ENCODE measurements at regions not wholly inside any gene's neighbourhood (a gene's known extent, or its start where the extent isn't known, plus 50 kb on each side); places are given as distances from the start of the nearest gene placed in this dataset.

- peaks cover 0 to 5% (median 0%) of the 10 kb centered on the region in 3 donors for H3K27me3 Mint-ChIP-seq (ENCODE audit: low read depth in 3 of 3)
Measured at GRCh38 chr13:20331949-20332348, 99.8 kb upstream of the GJB6 start.

GRCh38 chr13:20331419-20331818 is 99.3 kb upstream of the GJB6 start:
- Histone ChIP-seq H3K4me3 (replicated peaks in 1 of 3; ENCODE audit: low read depth in 2 of 3, low read length in 3 of 3) (no peak overlapping the region), H3K4me2 (replicated peaks; ENCODE audit: extremely low read depth, low read length, poor library complexity, severe bottlenecking) (no peak overlapping the region), H3K4me1 (ENCODE audit: control insufficient read depth in 1 of 2, insufficient read depth in 2 of 2, low read length in 2 of 2) (peaks cover 5 to 12% of the 10 kb centered on the region in 2 donors), H4K20me1 (ENCODE audit: insufficient read depth, low read length) (no peaks in the 10 kb centered on the region), H3K79me2 (ENCODE audit: insufficient read depth, low read length) (no peaks in the 10 kb centered on the region), H3K9ac (ENCODE audit: insufficient read depth, low read length, poor library complexity, severe bottlenecking) (no peak overlapping the region), H3K36me3 (replicated peaks in 1 of 2; ENCODE audit: control insufficient read depth in 1 of 2, insufficient read depth in 2 of 2, low read length in 2 of 2) (no peaks in the 10 kb centered on the region), H3K9me3 (replicated peaks in 1 of 2; ENCODE audit: control insufficient read depth in 1 of 2, insufficient read depth in 1 of 2, low read length in 2 of 2) (peaks cover 4 to 11% of the 10 kb centered on the region in 2 donors), H3K27ac (ENCODE audit: low read depth in 1 of 2, low read length in 2 of 2) (no peak overlapping the region), H2AFZ (ENCODE audit: insufficient read depth, low read depth, low read length, poor library complexity, severe bottlenecking) (no peak overlapping the region), H3K27me3 (ENCODE audit: control insufficient read depth in 2 of 2, insufficient read depth in 2 of 2, low read length in 2 of 2) (no peaks in the 10 kb centered on the region)
- WGBS (ENCODE audit: insufficient coverage), result no CpG with 5 or more reads among the region's 2 CpGs
- intact Hi-C loops (cut with micrococcal nuclease), result no loop called here
- peaks cover 0 to 5% (median 0%) of the 10 kb centered on the region in 3 donors for H3K27me3 Mint-ChIP-seq (ENCODE audit: low read depth in 3 of 3)
- DNase-seq, result no peak
- H3K4me1 Mint-ChIP-seq, result peaks cover 21% of the 10 kb centered on the region
- H3K9me3 Mint-ChIP-seq, result peaks cover 9 to 28% (median 17%) of the 10 kb centered on the region in 7 donors
- TF ChIP-seq, protein P1, sequence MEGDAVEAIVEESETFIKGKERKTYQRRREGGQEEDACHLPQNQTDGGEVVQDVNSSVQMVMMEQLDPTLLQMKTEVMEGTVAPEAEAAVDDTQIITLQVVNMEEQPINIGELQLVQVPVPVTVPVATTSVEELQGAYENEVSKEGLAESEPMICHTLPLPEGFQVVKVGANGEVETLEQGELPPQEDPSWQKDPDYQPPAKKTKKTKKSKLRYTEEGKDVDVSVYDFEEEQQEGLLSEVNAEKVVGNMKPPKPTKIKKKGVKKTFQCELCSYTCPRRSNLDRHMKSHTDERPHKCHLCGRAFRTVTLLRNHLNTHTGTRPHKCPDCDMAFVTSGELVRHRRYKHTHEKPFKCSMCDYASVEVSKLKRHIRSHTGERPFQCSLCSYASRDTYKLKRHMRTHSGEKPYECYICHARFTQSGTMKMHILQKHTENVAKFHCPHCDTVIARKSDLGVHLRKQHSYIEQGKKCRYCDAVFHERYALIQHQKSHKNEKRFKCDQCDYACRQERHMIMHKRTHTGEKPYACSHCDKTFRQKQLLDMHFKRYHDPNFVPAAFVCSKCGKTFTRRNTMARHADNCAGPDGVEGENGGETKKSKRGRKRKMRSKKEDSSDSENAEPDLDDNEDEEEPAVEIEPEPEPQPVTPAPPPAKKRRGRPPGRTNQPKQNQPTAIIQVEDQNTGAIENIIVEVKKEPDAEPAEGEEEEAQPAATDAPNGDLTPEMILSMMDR (IDR thresholded peaks at IDR 0.05), result no peak
- no peak overlapping the region for H3K27ac Mint-ChIP-seq
- peaks cover 0 to 4% of the 10 kb centered on the region in 2 donors for H3K36me3 Mint-ChIP-seq
- H3K4me3 Mint-ChIP-seq, result no peak overlapping the region

More at GRCh38 chr13:20331949-20332348, 99.8 kb upstream of the GJB6 start:
- H3K36me3 Mint-ChIP-seq, result peaks cover under 1 to 7% of the 10 kb centered on the region in 2 donors
- H3K4me3 Mint-ChIP-seq, result no peak overlapping the region
- peaks cover 24% of the 10 kb centered on the region for H3K4me1 Mint-ChIP-seq
- 100% methylated on average over 7 of the region's 7 CpGs for WGBS (ENCODE audit: insufficient coverage)
- H3K79me2 ChIP-seq (ENCODE audit: insufficient read depth, low read length), result no peaks in the 10 kb centered on the region
- no peak overlapping the region for H3K4me2 ChIP-seq (replicated peaks; ENCODE audit: extremely low read depth, low read length, poor library complexity, severe bottlenecking)
- no peak for DNase-seq
- no peak overlapping the region for H3K27ac Mint-ChIP-seq
- intact Hi-C loops (cut with micrococcal nuclease), result no loop called here
- H3K4me3 ChIP-seq (replicated peaks in 1 of 3; ENCODE audit: low read depth in 2 of 3, low read length in 3 of 3), result no peak overlapping the region
- no peak overlapping the region for H3K27ac ChIP-seq (ENCODE audit: low read depth in 1 of 2, low read length in 2 of 2)
- H3K9ac ChIP-seq (ENCODE audit: insufficient read depth, low read length, poor library complexity, severe bottlenecking), result no peak overlapping the region
- no peak overlapping the region for H2AFZ ChIP-seq (ENCODE audit: insufficient read depth, low read depth, low read length, poor library complexity, severe bottlenecking)
- H4K20me1 ChIP-seq (ENCODE audit: insufficient read depth, low read length), result no peaks in the 10 kb centered on the region
- H3K9me3 ChIP-seq (replicated peaks in 1 of 2; ENCODE audit: control insufficient read depth in 1 of 2, insufficient read depth in 1 of 2, low read length in 2 of 2), result peaks cover 0 to 6% of the 10 kb centered on the region in 2 donors
- H3K27me3 ChIP-seq (ENCODE audit: control insufficient read depth in 2 of 2, insufficient read depth in 2 of 2, low read length in 2 of 2), result no peaks in the 10 kb centered on the region
- peaks cover 7 to 15% of the 10 kb centered on the region in 2 donors for H3K4me1 ChIP-seq (ENCODE audit: control insufficient read depth in 1 of 2, insufficient read depth in 2 of 2, low read length in 2 of 2)
- H3K9me3 Mint-ChIP-seq, result peaks cover 9 to 28% (median 14%) of the 10 kb centered on the region in 7 donors
- H3K36me3 ChIP-seq (replicated peaks in 1 of 2; ENCODE audit: control insufficient read depth in 1 of 2, insufficient read depth in 2 of 2, low read length in 2 of 2), result no peaks in the 10 kb centered on the region
- TF ChIP-seq, protein P1 (IDR thresholded peaks at IDR 0.05), result no peak

All from CD14-positive monocyte (primary cell).